ENCODE measurements at regions not wholly inside any gene's neighbourhood (a gene's known extent, or its start where the extent isn't known, plus 50 kb on each side); places are given as distances from the start of the nearest gene placed in this dataset.

- CTCF ChIA-PET = no interaction called here
- ATAC-seq = no peak
- Histone ChIP-seq H3K9ac (ENCODE audit: low read length) (no peak overlapping the region), H4K20me1 (ENCODE audit: low read length) (no peaks in the 10 kb centered on the region), H3F3A (ENCODE audit: low read length, unreplicated experiment) (no peaks in the 10 kb centered on the region), H3K27me3 (ENCODE audit: low read length) (no peaks in the 10 kb centered on the region), H3K9me2 (replicated peaks; ENCODE audit: low read length) (no peaks in the 10 kb centered on the region), H3K4me3 (ENCODE audit: low read length) (no peak overlapping the region), H3K79me2 (ENCODE audit: low read length) (no peaks in the 10 kb centered on the region), H3K36me3 (ENCODE audit: low read depth, low read length) (no peaks in the 10 kb centered on the region), H3K4me1 (ENCODE audit: insufficient read depth, low read length) (no peaks in the 10 kb centered on the region), H2AFZ (ENCODE audit: low read length) (no peak overlapping the region), H3K4me2 (ENCODE audit: low read length) (no peak overlapping the region), H3K27ac (ENCODE audit: low read length) (no peak overlapping the region), H3K9me3 (ENCODE audit: low read length) (no peaks in the 10 kb centered on the region)
- intact Hi-C loops (cut with micrococcal nuclease) = no loop called here
- POLR2A ChIA-PET (ENCODE audit: unreplicated experiment) = no interaction called here
- no TSS peak for BruUV-seq (replicated peaks)
- no peak for DNase-seq
- TF ChIP-seq CTCF (conservative IDR thresholded peaks at IDR 0.05; ENCODE audit: low read depth, low read length) (no peak), EZH2phosphoT487 (IDR thresholded peaks at IDR 0.05; ENCODE audit: borderline replicate concordance, low read length) (no peak), EZH2 (IDR thresholded peaks at IDR 0.05; ENCODE audit: low read length, unreplicated experiment) (no peak)
Measured at GRCh38 chr12:24266982-24267381, 317.5 kb upstream of the SOX5 start.

- CTCF ChIA-PET = no interaction called here
Measured at GRCh38 chr12:24256684-24257083, 307.2 kb upstream of the SOX5 start.

More at GRCh38 chr12:24256684-24257083, 307.2 kb upstream of the SOX5 start:
- no peak overlapping the region for H3K4me3 ChIP-seq (ENCODE audit: low read length)
- no peaks in the 10 kb centered on the region for H3K79me2 ChIP-seq (ENCODE audit: low read length)
- H2AFZ ChIP-seq (ENCODE audit: low read length) = no peak overlapping the region
- DNase-seq = no peak
- no peaks in the 10 kb centered on the region for H3F3A ChIP-seq (ENCODE audit: low read length, unreplicated experiment)
- H3K9me3 ChIP-seq (ENCODE audit: low read length) = no peaks in the 10 kb centered on the region
- no peak overlapping the region for H3K27ac ChIP-seq (ENCODE audit: low read length)
- no peaks in the 10 kb centered on the region for H3K9me2 ChIP-seq (replicated peaks; ENCODE audit: low read length)
- no TSS peak for BruUV-seq (replicated peaks)
- H4K20me1 ChIP-seq (ENCODE audit: low read length) = no peaks in the 10 kb centered on the region
- H3K36me3 ChIP-seq (ENCODE audit: low read depth, low read length) = no peaks in the 10 kb centered on the region
- POLR2A ChIA-PET (ENCODE audit: unreplicated experiment) = no interaction called here
- H3K9ac ChIP-seq (ENCODE audit: low read length) = no peak overlapping the region
- TF ChIP-seq EZH2phosphoT487 (IDR thresholded peaks at IDR 0.05; ENCODE audit: borderline replicate concordance, low read length) (no peak), CTCF (conservative IDR thresholded peaks at IDR 0.05; ENCODE audit: low read depth, low read length) (no peak)
- intact Hi-C loops (cut with micrococcal nuclease) = no loop called here
- no peaks in the 10 kb centered on the region for H3K4me1 ChIP-seq (ENCODE audit: insufficient read depth, low read length)
- H3K4me2 ChIP-seq (ENCODE audit: low read length) = no peak overlapping the region
- no peak for ATAC-seq
- 0 out of 2 replicates have a peak, but pooled peaks cover 7% of the 10 kb centered on the region for H3K27me3 ChIP-seq (ENCODE audit: low read length)

All from PC-3 (cell line).